Uterus (tissue), 3 donors: ENCODE measurements at regions not wholly inside any gene's neighbourhood (a gene's known extent, or its start where the extent isn't known, plus 50 kb on each side); places are given as distances from the start of the nearest gene placed in this dataset.

Experiments
- DNase-seq, 2 donors: peaks; one replicate each; pipeline ENCODE4 v3.0.0-alpha.2; 2019 to 2020
- H3K27ac ChIP-seq, 2 donors: fragments of 200-600 bp; sonication (generic); 1 replicate in 1 of 2; 2 replicates in 1 of 2; pipeline ENCODE4 v1.5.1; 2016 to 2018
- H3K27me3 ChIP-seq, 2 donors: fragments of 200-600 bp; sonication (generic); one replicate each; pipeline ENCODE4 v1.5.1; 2018 to 2019; ENCODE audit warnings: control low read depth in 1 of 2
- H3K36me3 ChIP-seq, 2 donors: fragments of 200-600 bp; sonication (generic); one replicate each; pipeline ENCODE4 v1.5.1; 2019; ENCODE audit warnings: control low read depth in 1 of 2
- H3K4me1 ChIP-seq, 2 donors: fragments of 200-600 bp; sonication (generic); one replicate each; pipeline ENCODE4 v1.5.1; 2018 to 2019; ENCODE audit warnings: control low read depth in 1 of 2
- H3K4me3 ChIP-seq, 2 donors: fragments of 200-600 bp; sonication (generic); 1 replicate in 1 of 2; 2 replicates in 1 of 2; pipeline ENCODE4 v1.5.1; 2018 to 2019; ENCODE audit warnings: mild to moderate bottlenecking in 1 of 2
- H3K9me3 ChIP-seq, 2 donors: fragments of 200-600 bp; sonication (generic); one replicate each; pipeline ENCODE4 v1.5.1; 2019; ENCODE audit warnings: control low read depth in 1 of 2
- CTCF ChIP-seq, 4 experiments: fragments of 200-600 bp in 2 of 4; fragments of 450-650 bp in 2 of 4; sonication (generic) in 2 of 4; IDR thresholded peaks; one replicate each; pipeline ENCODE4 v1.5.1; 2016 to 2019; ENCODE audit warnings: antibody characterized with exemption in 4 of 4, mild to moderate bottlenecking in 2 of 4, moderate library complexity in 1 of 4
- POLR2A ChIP-seq, 2 donors: fragments of 450-650 bp; IDR thresholded peaks; one replicate each; pipeline ENCODE4 v1.6.1; 2016; ENCODE audit warnings: antibody characterized with exemption in 2 of 2, mild to moderate bottlenecking in 1 of 2, moderate library complexity in 1 of 2
- intact Hi-C: fragments of 100-400 bp; cut with DNase I; formaldehyde crosslinking; loops from one replicate; pipeline ENCODE4 v1.15.1; 2023; ENCODE audit warnings: low total_unique reads
- donor health status: DM: yes; HTN: yes; CAD: no.

GRCh38 chr14:104517426-104517825 lies 62.1 kb upstream of the C14orf180 start:
- intact Hi-C loops = no loop called here
- Histone ChIP-seq H3K4me3 (no peak overlapping the region), H3K27me3 (no peaks in the 10 kb centered on the region), H3K36me3 (no peaks in the 10 kb centered on the region), H3K4me1 (no peaks in the 10 kb centered on the region), H3K9me3 (peaks cover 0 to 9% of the 10 kb centered on the region in 2 donors), H3K27ac (no peak overlapping the region)
- no peak for DNase-seq
- TF ChIP-seq POLR2A (IDR thresholded peaks at IDR 0.05) (no peak), CTCF (IDR thresholded peaks at IDR 0.05) (no peak)

- no peaks in the 10 kb centered on the region for H3K4me1 ChIP-seq
- intact Hi-C loops = no loop called here
- H3K27me3 ChIP-seq = no peaks in the 10 kb centered on the region
- no peak overlapping the region for H3K4me3 ChIP-seq
- TF ChIP-seq POLR2A (IDR thresholded peaks at IDR 0.05) (no peak), CTCF (IDR thresholded peaks at IDR 0.05) (no peak)
- H3K36me3 ChIP-seq = no peaks in the 10 kb centered on the region
- no peak overlapping the region for H3K27ac ChIP-seq
- no peak for DNase-seq
- peaks cover 0 to 9% of the 10 kb centered on the region in 2 donors for H3K9me3 ChIP-seq
These were observed 61.7 kb upstream of the C14orf180 start for GRCh38 chr14:104517867-104518266.

DNA sequence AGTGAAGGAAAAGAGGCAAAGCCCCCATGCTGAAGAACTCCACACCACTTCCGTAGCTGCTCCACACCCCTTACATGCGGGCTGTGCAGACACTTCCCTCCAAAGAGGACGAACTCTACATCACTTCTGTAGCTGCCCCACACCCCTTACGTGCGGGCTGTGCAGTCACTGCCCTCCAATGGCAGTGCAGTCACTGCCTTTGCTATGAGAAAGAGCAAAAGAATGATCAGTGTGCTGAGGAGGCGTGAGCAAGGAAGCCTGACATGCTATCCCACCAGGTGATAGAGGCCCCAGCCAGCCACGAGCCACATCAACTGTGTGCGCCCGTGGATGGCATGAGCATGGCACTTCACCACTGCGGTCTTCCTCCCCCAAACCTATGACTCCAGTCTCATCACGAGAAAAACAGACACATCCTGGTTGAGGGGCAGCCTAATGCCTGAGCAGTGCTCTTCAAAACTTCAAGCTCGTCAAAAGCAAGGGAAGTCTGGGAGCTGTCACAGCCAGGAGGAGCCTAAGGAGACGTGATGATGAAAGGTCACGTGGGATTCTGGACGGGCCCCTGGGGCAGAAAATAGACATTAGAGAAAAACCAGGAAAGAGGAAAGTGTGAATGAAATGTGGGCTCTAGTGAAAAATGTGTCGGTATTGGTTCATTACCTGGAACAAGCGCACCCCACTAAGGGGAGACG lies 60.8 kb upstream of the C14orf180 start:
- intact Hi-C loops = no loop called here
- Histone ChIP-seq H3K4me1 (no peaks in the 10 kb centered on the region), H3K4me3 (no peak overlapping the region), H3K27ac (no peak overlapping the region), H3K36me3 (no peaks in the 10 kb centered on the region), H3K9me3 (peaks cover 0 to 9% of the 10 kb centered on the region in 2 donors), H3K27me3 (no peaks in the 10 kb centered on the region)
- no peak for TF ChIP-seq POLR2A (IDR thresholded peaks at IDR 0.05)
- no peak for TF ChIP-seq CTCF (IDR thresholded peaks at IDR 0.05)
- DNase-seq = no peak

DNA sequence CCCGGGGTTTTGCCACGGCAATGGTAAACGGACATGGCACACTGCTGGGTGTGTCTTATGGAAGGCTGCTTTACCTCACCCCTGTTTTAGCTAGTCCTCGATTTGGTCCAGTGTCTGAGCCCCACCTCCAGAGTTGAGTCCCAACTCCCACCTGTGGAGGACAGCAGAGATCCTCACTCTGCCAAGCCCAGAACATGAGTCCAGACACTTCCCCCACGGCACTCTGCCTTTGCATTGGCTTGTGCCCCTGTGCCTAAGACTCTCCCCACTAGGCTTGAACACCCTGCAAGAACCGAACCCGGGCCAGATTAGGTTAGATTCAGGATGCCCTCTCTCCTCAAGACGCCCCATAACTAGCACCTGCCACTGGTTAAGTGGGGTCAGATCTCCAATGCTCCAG lies 59.8 kb upstream of the C14orf180 start:
- Histone ChIP-seq H3K9me3 (peaks cover 0 to 9% of the 10 kb centered on the region in 2 donors), H3K27me3 (no peaks in the 10 kb centered on the region), H3K27ac (no peak overlapping the region), H3K4me1 (no peaks in the 10 kb centered on the region), H3K4me3 (no peak overlapping the region), H3K36me3 (no peaks in the 10 kb centered on the region)
- TF ChIP-seq CTCF (IDR thresholded peaks at IDR 0.05) = no peak
- TF ChIP-seq POLR2A (IDR thresholded peaks at IDR 0.05) = no peak
- intact Hi-C loops = no loop called here
- no peak for DNase-seq

- TF ChIP-seq CTCF (IDR thresholded peaks at IDR 0.05) (no peak), POLR2A (IDR thresholded peaks at IDR 0.05) (no peak)
- DNase-seq = no peak
- no peaks in the 10 kb centered on the region for H3K4me1 ChIP-seq
- H3K27me3 ChIP-seq = no peaks in the 10 kb centered on the region
- no peak overlapping the region for H3K4me3 ChIP-seq
- intact Hi-C loops = no loop called here
- no peaks in the 10 kb centered on the region for H3K36me3 ChIP-seq
- peaks cover 0 to 9% of the 10 kb centered on the region in 2 donors for H3K9me3 ChIP-seq
- no peak overlapping the region for H3K27ac ChIP-seq
These were observed 58.7 kb upstream of the C14orf180 start for GRCh38 chr14:104520620-104521410.
